Liver (tissue), 8 donors: ENCODE measurements at regions not wholly inside any gene's neighbourhood (a gene's known extent, or its start where the extent isn't known, plus 50 kb on each side); places are given as distances from the start of the nearest gene placed in this dataset.

Experiments used
- DNase-seq: peaks from one replicate; pipeline ENCODE4 v3.0.0-alpha.2; 2017; ENCODE audit warnings: low spot score
- H3K27ac ChIP-seq, 2 donors: one replicate each; pipeline ENCODE4 v1.7.0; 2013; ENCODE audit warnings: inconsistent platforms in 2 of 2, low read length in 2 of 2, control low read depth in 1 of 2, low read depth in 1 of 2, mild to moderate bottlenecking in 1 of 2
- H3K27me3 ChIP-seq, 4 donors: one replicate each; pipeline versions ENCODE4 v1.6.1 to v1.7.0; 2013; ENCODE audit warnings: low read length in 3 of 4, inconsistent platforms in 1 of 4, mild to moderate bottlenecking in 1 of 4, moderate library complexity in 1 of 4; ENCODE audit not compliant: control insufficient read depth in 4 of 4, insufficient read depth in 4 of 4
- H3K36me3 ChIP-seq, 4 donors: one replicate each; pipeline versions ENCODE4 v1.6.1 to v1.7.0; 2013; ENCODE audit warnings: low read length in 3 of 4, mild to moderate bottlenecking in 3 of 4, low read depth in 1 of 4, moderate library complexity in 1 of 4; ENCODE audit not compliant: control insufficient read depth in 4 of 4, insufficient read depth in 3 of 4
- H3K4me1 ChIP-seq, 4 donors: one replicate each; pipeline versions ENCODE4 v1.6.1 to v1.7.0; 2013; ENCODE audit warnings: low read length in 3 of 4, mild to moderate bottlenecking in 3 of 4, moderate library complexity in 1 of 4; ENCODE audit not compliant: control insufficient read depth in 4 of 4, insufficient read depth in 4 of 4
- H3K4me3 ChIP-seq, 3 donors: one replicate each; pipeline versions ENCODE4 v1.6.1 to v1.7.0; 2013; ENCODE audit warnings: low read length in 3 of 3, control low read depth in 1 of 3, low read depth in 1 of 3, mild to moderate bottlenecking in 1 of 3
- H3K9ac ChIP-seq, 2 donors: one replicate each; pipeline ENCODE4 v1.7.0; 2013; ENCODE audit warnings: low read length in 2 of 2, mild to moderate bottlenecking in 2 of 2, moderate library complexity in 2 of 2, control low read depth in 1 of 2, low read depth in 1 of 2
- H3K9me3 ChIP-seq, 4 donors: one replicate each; pipeline versions ENCODE4 v1.6.1 to v1.7.0; 2013; ENCODE audit warnings: low read length in 3 of 4; ENCODE audit not compliant: control insufficient read depth in 4 of 4
- CTCF ChIP-seq: fragments of 150-350 bp; IDR thresholded peaks from 2 replicates; pipeline ENCODE4 v1.5.1; 2017; ENCODE audit warnings: improper control_type of control experiment, low read depth, low read length; ENCODE audit not compliant: missing input control
- EGR1 ChIP-seq, 2 donors: IDR thresholded peaks; 2 replicates each; pipeline ENCODE4 v1.6.1; 2016 to 2018; ENCODE audit warnings: antibody characterized with exemption in 2 of 2, low read depth in 2 of 2
- FOXA1 ChIP-seq: IDR thresholded peaks from 2 replicates; pipeline ENCODE4 v1.6.1; 2016; ENCODE audit warnings: antibody characterized with exemption
- FOXA2 ChIP-seq: IDR thresholded peaks from 2 replicates; pipeline ENCODE4 v1.6.1; 2016; ENCODE audit warnings: antibody characterized with exemption
- GABPA ChIP-seq, 2 donors: IDR thresholded peaks in 1 of 2; conservative IDR thresholded peaks in 1 of 2; 2 replicates each; pipeline ENCODE4 v1.6.1; 2016; ENCODE audit warnings: antibody characterized with exemption in 2 of 2, mild to moderate bottlenecking in 1 of 2, moderate library complexity in 1 of 2
- HNF4A ChIP-seq, 2 donors: conservative IDR thresholded peaks; 2 replicates each; pipeline ENCODE4 v1.6.1; 2016; ENCODE audit warnings: antibody characterized with exemption in 2 of 2, mild to moderate bottlenecking in 2 of 2
- HNF4G ChIP-seq: IDR thresholded peaks from 2 replicates; pipeline ENCODE4 v1.6.1; 2016; ENCODE audit warnings: antibody characterized with exemption
- JUND ChIP-seq, 2 donors: IDR thresholded peaks; 2 replicates each; pipeline ENCODE4 v1.6.1; 2016; ENCODE audit warnings: antibody characterized with exemption in 2 of 2
- MAX ChIP-seq: IDR thresholded peaks from 2 replicates; pipeline ENCODE4 v1.6.1; 2016; ENCODE audit warnings: antibody characterized with exemption
- NR2F2 ChIP-seq: IDR thresholded peaks from 2 replicates; pipeline ENCODE4 v1.6.1; 2016; ENCODE audit warnings: antibody characterized with exemption
- RAD21 ChIP-seq, 2 donors: IDR thresholded peaks; 2 replicates each; pipeline ENCODE4 v1.6.1; 2016; ENCODE audit warnings: antibody characterized with exemption in 2 of 2, mild to moderate bottlenecking in 2 of 2
- RXRA ChIP-seq, 2 donors: IDR thresholded peaks; 2 replicates each; pipeline ENCODE4 v1.6.1; 2017 to 2018; ENCODE audit warnings: antibody characterized with exemption in 2 of 2, mild to moderate bottlenecking in 1 of 2
- SP1 ChIP-seq: IDR thresholded peaks from 2 replicates; pipeline ENCODE4 v1.6.1; 2018; ENCODE audit warnings: antibody characterized with exemption, mild to moderate bottlenecking
- TAF1 ChIP-seq: conservative IDR thresholded peaks from 2 replicates; pipeline ENCODE4 v1.6.1; 2016; ENCODE audit warnings: antibody characterized with exemption, mild to moderate bottlenecking
- YY1 ChIP-seq: IDR thresholded peaks from 2 replicates; pipeline ENCODE4 v1.6.1; 2016; ENCODE audit warnings: antibody characterized with exemption, mild to moderate bottlenecking
- WGBS: extraction: QIAGEN DNeasy Blood & Tissue Kit; methylation state at CpG from one replicate; pipeline ENCODE4 v1.1.7; 2013; 5-methylcytosine and 5-hydroxymethylcytosine counted together
- TF ChIP-seq, protein P1 (sequence below): IDR thresholded peaks from 2 replicates; pipeline ENCODE4 v1.6.1; 2016; ENCODE audit warnings: antibody characterized with exemption, mild to moderate bottlenecking
- TF ChIP-seq, protein P2 (sequence below): IDR thresholded peaks from 2 replicates; pipeline ENCODE4 v1.6.1; 2016; ENCODE audit warnings: antibody characterized with exemption
- TF ChIP-seq, protein P3 (sequence below): IDR thresholded peaks from 2 replicates; pipeline ENCODE4 v1.6.1; 2016; ENCODE audit warnings: antibody characterized with exemption
- donor health status: healthy.
- donor health status: healthy.
- donor health status: healthy.
- donor health status: healthy.
- donor health status: healthy.

DNA sequence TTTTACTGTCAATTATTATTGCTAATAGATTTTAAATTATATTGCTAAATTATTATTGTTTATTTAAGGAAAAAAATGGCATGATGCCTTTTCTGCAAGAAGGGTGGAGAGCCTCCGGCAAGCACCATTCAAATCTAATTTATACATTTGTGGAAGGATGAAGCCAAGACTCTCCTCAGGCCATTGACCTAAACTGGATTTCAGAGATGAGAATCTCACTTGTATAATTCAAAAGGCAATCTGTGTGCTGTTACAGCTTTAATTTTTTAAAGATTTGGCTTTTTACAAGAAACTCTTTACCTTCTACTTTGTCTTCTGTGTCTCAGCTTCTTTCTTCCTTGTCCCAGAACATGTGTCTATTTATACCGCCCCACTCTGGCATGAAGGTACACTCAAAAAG is 722.5 kb downstream of the ETS1 start:
- no peak for DNase-seq
- no peak overlapping the region for H3K4me3 ChIP-seq
- no peaks in the 10 kb centered on the region for H3K9me3 ChIP-seq
- TF ChIP-seq MAX: no peak
- TF ChIP-seq, protein P1, sequence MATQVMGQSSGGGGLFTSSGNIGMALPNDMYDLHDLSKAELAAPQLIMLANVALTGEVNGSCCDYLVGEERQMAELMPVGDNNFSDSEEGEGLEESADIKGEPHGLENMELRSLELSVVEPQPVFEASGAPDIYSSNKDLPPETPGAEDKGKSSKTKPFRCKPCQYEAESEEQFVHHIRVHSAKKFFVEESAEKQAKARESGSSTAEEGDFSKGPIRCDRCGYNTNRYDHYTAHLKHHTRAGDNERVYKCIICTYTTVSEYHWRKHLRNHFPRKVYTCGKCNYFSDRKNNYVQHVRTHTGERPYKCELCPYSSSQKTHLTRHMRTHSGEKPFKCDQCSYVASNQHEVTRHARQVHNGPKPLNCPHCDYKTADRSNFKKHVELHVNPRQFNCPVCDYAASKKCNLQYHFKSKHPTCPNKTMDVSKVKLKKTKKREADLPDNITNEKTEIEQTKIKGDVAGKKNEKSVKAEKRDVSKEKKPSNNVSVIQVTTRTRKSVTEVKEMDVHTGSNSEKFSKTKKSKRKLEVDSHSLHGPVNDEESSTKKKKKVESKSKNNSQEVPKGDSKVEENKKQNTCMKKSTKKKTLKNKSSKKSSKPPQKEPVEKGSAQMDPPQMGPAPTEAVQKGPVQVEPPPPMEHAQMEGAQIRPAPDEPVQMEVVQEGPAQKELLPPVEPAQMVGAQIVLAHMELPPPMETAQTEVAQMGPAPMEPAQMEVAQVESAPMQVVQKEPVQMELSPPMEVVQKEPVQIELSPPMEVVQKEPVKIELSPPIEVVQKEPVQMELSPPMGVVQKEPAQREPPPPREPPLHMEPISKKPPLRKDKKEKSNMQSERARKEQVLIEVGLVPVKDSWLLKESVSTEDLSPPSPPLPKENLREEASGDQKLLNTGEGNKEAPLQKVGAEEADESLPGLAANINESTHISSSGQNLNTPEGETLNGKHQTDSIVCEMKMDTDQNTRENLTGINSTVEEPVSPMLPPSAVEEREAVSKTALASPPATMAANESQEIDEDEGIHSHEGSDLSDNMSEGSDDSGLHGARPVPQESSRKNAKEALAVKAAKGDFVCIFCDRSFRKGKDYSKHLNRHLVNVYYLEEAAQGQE: no peak
- TF ChIP-seq HNF4A (conservative IDR thresholded peaks at IDR 0.05): no peak
- no peak for TF ChIP-seq JUND (IDR thresholded peaks at IDR 0.05)
- no peak for TF ChIP-seq HNF4G
- no peak for TF ChIP-seq RAD21 (IDR thresholded peaks at IDR 0.05)
- TF ChIP-seq, protein P2, sequence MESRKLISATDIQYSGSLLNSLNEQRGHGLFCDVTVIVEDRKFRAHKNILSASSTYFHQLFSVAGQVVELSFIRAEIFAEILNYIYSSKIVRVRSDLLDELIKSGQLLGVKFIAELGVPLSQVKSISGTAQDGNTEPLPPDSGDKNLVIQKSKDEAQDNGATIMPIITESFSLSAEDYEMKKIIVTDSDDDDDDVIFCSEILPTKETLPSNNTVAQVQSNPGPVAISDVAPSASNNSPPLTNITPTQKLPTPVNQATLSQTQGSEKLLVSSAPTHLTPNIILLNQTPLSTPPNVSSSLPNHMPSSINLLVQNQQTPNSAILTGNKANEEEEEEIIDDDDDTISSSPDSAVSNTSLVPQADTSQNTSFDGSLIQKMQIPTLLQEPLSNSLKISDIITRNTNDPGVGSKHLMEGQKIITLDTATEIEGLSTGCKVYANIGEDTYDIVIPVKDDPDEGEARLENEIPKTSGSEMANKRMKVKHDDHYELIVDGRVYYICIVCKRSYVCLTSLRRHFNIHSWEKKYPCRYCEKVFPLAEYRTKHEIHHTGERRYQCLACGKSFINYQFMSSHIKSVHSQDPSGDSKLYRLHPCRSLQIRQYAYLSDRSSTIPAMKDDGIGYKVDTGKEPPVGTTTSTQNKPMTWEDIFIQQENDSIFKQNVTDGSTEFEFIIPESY: no peak
- no peak for TF ChIP-seq TAF1
- TF ChIP-seq FOXA2: no peak
- no peak for TF ChIP-seq YY1
- TF ChIP-seq SP1: no peak
- TF ChIP-seq, protein P3, sequence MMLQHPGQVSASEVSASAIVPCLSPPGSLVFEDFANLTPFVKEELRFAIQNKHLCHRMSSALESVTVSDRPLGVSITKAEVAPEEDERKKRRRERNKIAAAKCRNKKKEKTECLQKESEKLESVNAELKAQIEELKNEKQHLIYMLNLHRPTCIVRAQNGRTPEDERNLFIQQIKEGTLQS: no peak
- TF ChIP-seq RXRA (IDR thresholded peaks at IDR 0.05): no peak
- TF ChIP-seq EGR1 (IDR thresholded peaks at IDR 0.05; ENCODE audit: low read depth in 2 of 2): no peak
- TF ChIP-seq NR2F2: no peak
- TF ChIP-seq GABPA (IDR thresholded peaks at IDR 0.05 in 1 of 2, conservative IDR thresholded peaks at IDR 0.05 in 1 of 2): no peak
- no peak for TF ChIP-seq FOXA1
- no peak for TF ChIP-seq CTCF
- H3K27ac ChIP-seq: no peak overlapping the region
- no peak overlapping the region for H3K9ac ChIP-seq
- H3K36me3 ChIP-seq: no peaks in the 10 kb centered on the region
- no peaks in the 10 kb centered on the region for H3K4me1 ChIP-seq
- H3K27me3 ChIP-seq: peaks cover 0 to 1% (median 0%) of the 10 kb centered on the region in 4 donors
- WGBS: 88% methylated on average over 2 of the region's 2 CpGs
